ENCODE measurements at regions not wholly inside any gene's neighbourhood (a gene's known extent, or its start where the extent isn't known, plus 50 kb on each side); places are given as distances from the start of the nearest gene placed in this dataset.
"Not testable (repeated sequence)": the region's sequence is repeated elsewhere in the genome, so short reads cannot be mapped to it uniquely, and the experiment has no call there.

DNA sequence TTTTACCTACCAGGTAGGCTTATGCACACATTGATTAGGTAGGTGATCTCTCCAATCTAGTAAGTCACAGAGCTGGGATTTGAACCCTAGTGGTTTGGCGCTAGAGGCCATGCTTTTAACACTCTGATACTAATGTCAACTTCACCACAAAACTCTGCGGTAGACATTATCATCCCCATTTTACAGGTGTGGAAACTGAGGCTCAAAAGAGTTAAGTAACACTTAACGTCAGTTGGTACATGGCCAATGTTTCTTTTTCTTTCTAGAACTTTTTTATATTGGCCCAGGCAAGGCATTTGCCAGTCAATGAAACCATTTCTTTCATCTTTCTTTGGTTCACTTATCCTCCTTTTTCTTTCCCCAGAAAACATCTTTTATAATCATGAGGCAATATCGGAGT, 95.9 kb upstream of the KIF26B start:
- DNase-seq (ENCODE audit: low read depth, low spot score): no peak
- Histone ChIP-seq H3K9ac (ENCODE audit: insufficient read length) (no peak overlapping the region), H3K9me3 (ENCODE audit: low read depth, low read length) (no peaks in the 10 kb centered on the region), H3K4me3 (no peak overlapping the region), H3K27ac (no peak overlapping the region), H3K36me3 (ENCODE audit: insufficient read depth, low read length) (no peaks in the 10 kb centered on the region)
- TF ChIP-seq EZH2 (IDR thresholded peaks at IDR 0.05) (no peak), FOXP2 (optimal IDR thresholded peaks at IDR 0.05; ENCODE audit: control extremely low read depth, extremely low read length, insufficient read depth) (no peak), POLR2AphosphoS5 (IDR thresholded peaks at IDR 0.05; ENCODE audit: borderline replicate concordance, low read depth, low read length) (no peak)

DNA sequence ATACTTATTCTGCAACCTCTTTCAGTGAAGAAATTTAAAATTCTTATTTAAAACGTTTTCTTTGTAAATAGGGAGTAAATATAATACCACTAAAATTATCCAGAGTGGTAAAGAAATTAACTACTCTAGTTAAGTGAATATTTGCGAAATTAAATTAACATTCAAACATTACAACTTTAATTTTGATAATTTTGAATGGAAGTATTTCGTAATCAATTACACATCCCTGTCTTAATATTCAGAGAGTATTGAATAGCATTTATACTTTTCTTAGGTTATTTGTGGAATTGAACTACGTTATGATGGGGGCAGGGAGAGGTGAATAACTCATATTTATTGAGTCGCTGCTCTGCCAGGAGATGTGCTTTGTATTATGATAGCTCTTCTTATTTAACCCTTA, 96.3 kb upstream of the KIF26B start:
- no peaks in the 10 kb centered on the region for H3K9me3 ChIP-seq (ENCODE audit: low read depth, low read length)
- no peak overlapping the region for H3K27ac ChIP-seq
- H3K36me3 ChIP-seq (ENCODE audit: insufficient read depth, low read length): no peaks in the 10 kb centered on the region
- TF ChIP-seq FOXP2 (optimal IDR thresholded peaks at IDR 0.05; ENCODE audit: control extremely low read depth, extremely low read length, insufficient read depth) (no peak), EZH2 (IDR thresholded peaks at IDR 0.05) (no peak), POLR2AphosphoS5 (IDR thresholded peaks at IDR 0.05; ENCODE audit: borderline replicate concordance, low read depth, low read length) (no peak)
- H3K9ac ChIP-seq (ENCODE audit: insufficient read length): no peak overlapping the region
- DNase-seq (ENCODE audit: low read depth, low spot score): no peak
- no peak overlapping the region for H3K4me3 ChIP-seq

DNA sequence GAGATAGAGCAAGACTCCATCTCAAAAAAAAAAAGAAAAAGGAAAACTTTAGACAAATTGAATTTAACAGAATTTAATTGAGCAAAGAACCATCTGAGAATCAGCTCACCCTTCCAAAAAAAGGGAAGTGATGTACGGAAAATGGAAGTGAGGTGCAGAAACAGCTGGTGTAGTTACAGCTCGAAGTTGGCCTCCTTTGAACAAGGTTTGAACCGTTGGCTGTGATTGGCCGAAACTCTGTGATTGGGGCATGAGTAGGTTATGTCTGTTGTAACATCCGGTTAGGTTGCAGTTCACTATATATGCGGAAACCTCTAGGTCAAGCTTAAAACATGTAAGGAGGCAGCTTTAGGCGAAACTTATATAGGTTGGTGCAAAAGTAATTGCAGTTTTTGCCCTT, 97.9 kb upstream of the KIF26B start:
- DNase-seq (ENCODE audit: low read depth, low spot score): no peak
- H3K36me3 ChIP-seq (ENCODE audit: insufficient read depth, low read length): no peaks in the 10 kb centered on the region

DNA sequence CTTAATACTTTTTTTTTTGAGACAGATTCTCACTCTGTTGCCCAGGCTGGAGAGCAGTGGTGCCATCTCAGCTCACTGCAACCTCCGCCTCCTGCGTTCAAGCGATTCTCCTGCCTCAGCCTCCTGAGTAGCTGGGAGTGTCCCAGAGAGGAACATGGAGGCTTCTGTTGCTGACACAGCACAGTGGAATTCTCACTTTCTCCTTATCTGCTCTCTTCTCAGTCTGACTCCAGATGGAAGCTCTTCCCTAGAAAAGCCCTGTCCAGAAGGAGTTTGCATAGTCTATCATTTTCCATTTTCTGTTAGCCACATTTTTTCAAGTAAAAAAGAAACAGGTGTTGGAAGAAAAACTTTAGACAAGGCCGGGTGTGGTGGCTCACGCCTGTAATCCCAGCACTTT, 98.5 kb upstream of the KIF26B start:
- not testable (repeated sequence) for H3K9me3 ChIP-seq (ENCODE audit: low read depth, low read length); H3K27ac ChIP-seq; DNase-seq (ENCODE audit: low read depth, low spot score); H3K4me3 ChIP-seq; H3K36me3 ChIP-seq (ENCODE audit: insufficient read depth, low read length); H3K9ac ChIP-seq (ENCODE audit: insufficient read length)

More for the DNA sequence above, 97.9 kb upstream of the KIF26B start:
- H3K9ac ChIP-seq (ENCODE audit: insufficient read length): no peak overlapping the region
- no peak overlapping the region for H3K4me3 ChIP-seq
- TF ChIP-seq EZH2 (IDR thresholded peaks at IDR 0.05) (no peak), POLR2AphosphoS5 (IDR thresholded peaks at IDR 0.05; ENCODE audit: borderline replicate concordance, low read depth, low read length) (no peak), FOXP2 (optimal IDR thresholded peaks at IDR 0.05; ENCODE audit: control extremely low read depth, extremely low read length, insufficient read depth) (no peak)
- no peak overlapping the region for H3K27ac ChIP-seq
- no peaks in the 10 kb centered on the region for H3K9me3 ChIP-seq (ENCODE audit: low read depth, low read length)

- Histone ChIP-seq H3K9me3 (ENCODE audit: low read depth, low read length) (no peaks in the 10 kb centered on the region), H3K9ac (ENCODE audit: insufficient read length) (no peak overlapping the region), H3K4me3 (no peak overlapping the region)
Observed at GRCh38 chr1:245055752-245056151, 99.0 kb upstream of the KIF26B start.

DNA sequence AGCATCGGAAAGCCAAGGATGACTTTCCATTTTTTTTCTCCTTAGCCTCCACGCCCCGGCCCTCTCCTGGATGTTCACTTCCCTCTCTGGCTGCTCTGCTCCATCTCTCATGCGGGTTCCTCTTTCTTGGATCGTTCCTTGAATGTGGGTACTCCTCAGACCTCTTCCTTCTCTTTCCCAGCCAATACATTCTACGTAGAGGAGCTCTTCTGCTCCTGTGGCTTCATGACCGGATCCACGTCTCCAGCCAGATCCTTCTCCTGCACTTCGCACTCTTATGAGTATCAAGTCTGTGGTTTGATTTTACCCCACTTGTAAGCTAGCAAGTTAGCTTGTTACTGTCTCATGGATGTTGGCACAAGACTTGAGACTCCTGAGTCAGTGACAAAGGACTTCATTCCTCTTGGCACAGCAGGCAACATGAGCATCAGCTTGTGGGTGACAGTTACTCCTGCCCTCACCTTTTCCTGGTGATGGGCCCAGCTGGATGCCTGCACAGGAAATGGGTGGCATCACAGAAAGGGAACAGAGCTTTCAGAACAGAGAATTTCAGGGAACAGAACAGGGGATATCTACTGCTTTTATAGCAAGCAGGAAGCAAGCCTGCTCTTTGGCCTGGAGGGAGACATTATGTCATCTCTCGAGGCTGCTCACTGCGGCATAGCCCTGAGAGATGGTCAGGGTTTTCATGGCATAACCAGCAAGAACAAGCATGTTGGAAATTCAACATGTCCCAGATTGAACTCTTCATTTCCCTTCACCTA, 100.1 kb upstream of the KIF26B start:
- Histone ChIP-seq H3K36me3 (ENCODE audit: insufficient read depth, low read length) (no peaks in the 10 kb centered on the region), H3K9me3 (ENCODE audit: low read depth, low read length) (no peaks in the 10 kb centered on the region), H3K9ac (ENCODE audit: insufficient read length) (no peak overlapping the region), H3K27ac (no peak overlapping the region), H3K4me3 (no peak overlapping the region)
- DNase-seq (ENCODE audit: low read depth, low spot score): no peak
- TF ChIP-seq FOXP2 (optimal IDR thresholded peaks at IDR 0.05; ENCODE audit: control extremely low read depth, extremely low read length, insufficient read depth) (no peak), POLR2AphosphoS5 (IDR thresholded peaks at IDR 0.05; ENCODE audit: borderline replicate concordance, low read depth, low read length) (no peak), EZH2 (IDR thresholded peaks at IDR 0.05) (no peak)

More at GRCh38 chr1:245055752-245056151, 99.0 kb upstream of the KIF26B start:
- no peaks in the 10 kb centered on the region for H3K36me3 ChIP-seq (ENCODE audit: insufficient read depth, low read length)
- DNase-seq (ENCODE audit: low read depth, low spot score): no peak
- TF ChIP-seq POLR2AphosphoS5 (IDR thresholded peaks at IDR 0.05; ENCODE audit: borderline replicate concordance, low read depth, low read length) (no peak), FOXP2 (optimal IDR thresholded peaks at IDR 0.05; ENCODE audit: control extremely low read depth, extremely low read length, insufficient read depth) (no peak), EZH2 (IDR thresholded peaks at IDR 0.05) (no peak)
- H3K27ac ChIP-seq: no peak overlapping the region

DNA sequence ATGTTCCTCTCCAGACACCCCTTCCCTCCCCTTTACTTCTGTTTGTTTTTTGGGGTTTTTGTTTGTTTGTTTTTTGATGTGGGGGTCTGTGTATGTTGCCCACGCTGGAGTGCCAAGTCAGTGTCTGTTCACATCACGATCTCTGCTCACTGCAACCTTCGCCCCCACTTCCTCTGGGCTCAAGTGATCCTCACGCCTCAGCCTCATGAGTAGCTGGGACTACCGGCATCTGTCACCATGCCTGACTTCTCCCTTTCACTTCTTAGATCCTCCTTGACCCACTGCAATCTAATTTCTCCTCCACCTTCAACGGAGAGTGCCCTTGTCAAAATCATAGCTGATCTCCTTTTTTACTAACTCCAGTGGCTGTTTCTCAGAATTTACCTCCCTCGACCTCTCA, 100.7 kb upstream of the KIF26B start:
- H3K9ac ChIP-seq (ENCODE audit: insufficient read length): no peak overlapping the region
- H3K9me3 ChIP-seq (ENCODE audit: low read depth, low read length): no peaks in the 10 kb centered on the region
- no peak for DNase-seq (ENCODE audit: low read depth, low spot score)
- TF ChIP-seq POLR2AphosphoS5 (IDR thresholded peaks at IDR 0.05; ENCODE audit: borderline replicate concordance, low read depth, low read length): no peak
- TF ChIP-seq EZH2 (IDR thresholded peaks at IDR 0.05): no peak
- no peak for TF ChIP-seq FOXP2 (optimal IDR thresholded peaks at IDR 0.05; ENCODE audit: control extremely low read depth, extremely low read length, insufficient read depth)
- H3K4me3 ChIP-seq: no peak overlapping the region
- H3K36me3 ChIP-seq (ENCODE audit: insufficient read depth, low read length): no peaks in the 10 kb centered on the region
- no peak overlapping the region for H3K27ac ChIP-seq

- Histone ChIP-seq H3K36me3 (ENCODE audit: insufficient read depth, low read length) (no peaks in the 10 kb centered on the region), H3K9ac (ENCODE audit: insufficient read length) (no peak overlapping the region), H3K9me3 (ENCODE audit: low read depth, low read length) (no peaks in the 10 kb centered on the region), H3K27ac (no peak overlapping the region), H3K4me3 (no peak overlapping the region)
- no peak for DNase-seq (ENCODE audit: low read depth, low spot score)
- TF ChIP-seq EZH2 (IDR thresholded peaks at IDR 0.05) (no peak), POLR2AphosphoS5 (IDR thresholded peaks at IDR 0.05; ENCODE audit: borderline replicate concordance, low read depth, low read length) (no peak), FOXP2 (optimal IDR thresholded peaks at IDR 0.05; ENCODE audit: control extremely low read depth, extremely low read length, insufficient read depth) (no peak)
Observed at GRCh38 chr1:245052258-245052657, 102.5 kb upstream of the KIF26B start.

All from SK-N-MC (cell line).